ENCODE measurements at regions not wholly inside any gene's neighbourhood (a gene's known extent, or its start where the extent isn't known, plus 50 kb on each side); places are given as distances from the start of the nearest gene placed in this dataset.

- no peak overlapping the region for H3K4me3 Mint-ChIP-seq
- Histone ChIP-seq H2AK5ac (ENCODE audit: insufficient read length, low read length) (no peak overlapping the region), H2BK15ac (ENCODE audit: low read depth, low read length) (no peak overlapping the region), H3K4me1 (ENCODE audit: insufficient read depth, low read length) (peaks cover 4% of the 10 kb centered on the region; the same call in 1 of the 2 replicates), H2BK120ac (ENCODE audit: low read depth, low read length, poor library complexity, severe bottlenecking) (no peak overlapping the region), H3K18ac (ENCODE audit: insufficient read length, low read depth, low read length) (no peak overlapping the region), H3K9me3 (ENCODE audit: control insufficient read depth, low read depth, low read length) (no peaks in the 10 kb centered on the region), H3K4ac (ENCODE audit: low read depth, low read length) (no peak overlapping the region), H3K79me1 (ENCODE audit: insufficient read depth, low read depth, low read length, poor library complexity, severe bottlenecking) (peaks cover 8% of the 10 kb centered on the region), H4K91ac (ENCODE audit: insufficient read length, low read depth, low read length) (no peak overlapping the region), H4K8ac (replicated peaks; ENCODE audit: insufficient read length, low read depth, low read length) (no peak overlapping the region), H3K27ac (ENCODE audit: insufficient read length, low read depth, low read length) (no peak overlapping the region), H4K5ac (ENCODE audit: insufficient read length, low read depth, low read length) (no peak overlapping the region), H3K23me2 (ENCODE audit: insufficient read length, low read depth, low read length, poor library complexity, severe bottlenecking) (no peaks in the 10 kb centered on the region), H4K20me1 (ENCODE audit: control insufficient read depth, insufficient read depth, insufficient read length) (no peaks in the 10 kb centered on the region), H3K79me2 (ENCODE audit: insufficient read depth, low read length) (peaks cover 23% of the 10 kb centered on the region; the same call in 1 of the 2 replicates), H3K23ac (ENCODE audit: insufficient read length, low read depth, low read length) (no peak overlapping the region), H3K4me2 (ENCODE audit: insufficient read depth, insufficient read length, low read length) (no peak overlapping the region), H2AFZ (ENCODE audit: low read length) (no peak overlapping the region), H3K56ac (ENCODE audit: insufficient read length, low read depth, low read length) (no peak overlapping the region), H2BK20ac (ENCODE audit: low read depth, low read length, poor library complexity, severe bottlenecking) (no peak overlapping the region), H3K14ac (ENCODE audit: insufficient read depth, low read length) (no peak overlapping the region), H2BK12ac (ENCODE audit: insufficient read length, low read depth, low read length) (no peak overlapping the region), H3K27me3 (ENCODE audit: insufficient read depth, low read length) (no peaks in the 10 kb centered on the region), H2BK5ac (ENCODE audit: insufficient read length, low read length) (no peak overlapping the region), H3K9ac (ENCODE audit: extremely low read depth, insufficient read length, low read length) (no peak overlapping the region), H3T11ph (ENCODE audit: low read length) (no peak overlapping the region)
- H3K27me3 Mint-ChIP-seq (ENCODE audit: low read depth): no peaks in the 10 kb centered on the region
- peaks cover 0 to 5% of the 10 kb centered on the region in 2 experiments; a peak in 3 of 5 replicates for H3K9me3 Mint-ChIP-seq
- H3K36me3 Mint-ChIP-seq (ENCODE audit: insufficient read depth in 1 of 3, low read depth in 3 of 3): peaks cover 6 to 13% (median 8%) of the 10 kb centered on the region in 3 experiments; a peak in 6 of 7 replicates
- peak overlapping the region in 1 of 3 experiments; percentile 84; a peak in 4 of 7 replicates for H3K27ac Mint-ChIP-seq
- no peak for DNase-seq
- TF ChIP-seq CTCF (conservative IDR thresholded peaks at IDR 0.05): no peak
- peaks cover 35 to 37% of the 10 kb centered on the region in 2 experiments for H3K4me1 Mint-ChIP-seq
- no CpG with 5 or more reads among the region's 3 CpGs for WGBS (ENCODE audit: extremely low coverage, insufficient read length, low lambda C conversion rate)
These were observed 122.7 kb upstream of the BEND6 start for GRCh38 chr6:56832225-56832624.
